ENCODE measurements at regions not wholly inside any gene's neighbourhood (a gene's known extent, or its start where the extent isn't known, plus 50 kb on each side); places are given as distances from the start of the nearest gene placed in this dataset.

- Histone ChIP-seq H3K27ac (ENCODE audit: insufficient read depth, low read length) (no peak overlapping the region), H2AFZ (ENCODE audit: low read length) (no peak overlapping the region), H3K9ac (ENCODE audit: insufficient read depth, low read length) (no peak overlapping the region), H3K27me3 (ENCODE audit: control insufficient read depth, insufficient read depth, low read length) (no peaks in the 10 kb centered on the region), H4K20me1 (ENCODE audit: control insufficient read depth, extremely low read depth, insufficient read depth, low read length) (no peaks in the 10 kb centered on the region), H3K79me2 (ENCODE audit: control insufficient read depth, insufficient read depth, low read length) (no peaks in the 10 kb centered on the region), H3K4me2 (ENCODE audit: extremely low read depth, insufficient read depth, low read length) (no peak overlapping the region), H3K36me3 (ENCODE audit: control insufficient read depth, insufficient read depth, low read length) (no peaks in the 10 kb centered on the region), H3K4me1 (ENCODE audit: control insufficient read depth, extremely low read depth, insufficient read depth, low read length) (no peaks in the 10 kb centered on the region), H3K4me3 (replicated peaks in 1 of 4; ENCODE audit: control extremely low read depth in 1 of 4, insufficient read depth in 1 of 4, low read depth in 3 of 4, low read length in 4 of 4) (no peak overlapping the region), H3K9me3 (ENCODE audit: control insufficient read depth, insufficient read depth, low read depth, low read length) (no peaks in the 10 kb centered on the region)
- TF ChIP-seq CTCF (conservative IDR thresholded peaks at IDR 0.05 in 1 of 2, IDR thresholded peaks at IDR 0.05 in 1 of 2; ENCODE audit: low read depth in 1 of 2, low read length in 2 of 2) = no peak
- TF ChIP-seq EZH2 (IDR thresholded peaks at IDR 0.05; ENCODE audit: low read length, missing control alignments) = no peak
- DNase-seq (ENCODE audit: low read depth in 2 of 2) = no peak
Measured at GRCh38 chr2:142323206-142323605, 192.4 kb upstream of the LRP1B start.

GRCh38 chr2:142321706-142322280 is 191.0 kb upstream of the LRP1B start:
- Histone ChIP-seq H3K27me3 (ENCODE audit: control insufficient read depth, insufficient read depth, low read length) (no peaks in the 10 kb centered on the region), H4K20me1 (ENCODE audit: control insufficient read depth, extremely low read depth, insufficient read depth, low read length) (no peaks in the 10 kb centered on the region), H3K4me3 (replicated peaks in 1 of 4; ENCODE audit: control extremely low read depth in 1 of 4, insufficient read depth in 1 of 4, low read depth in 3 of 4, low read length in 4 of 4) (no peak overlapping the region), H3K4me2 (ENCODE audit: extremely low read depth, insufficient read depth, low read length) (no peak overlapping the region), H3K9ac (ENCODE audit: insufficient read depth, low read length) (no peak overlapping the region), H3K36me3 (ENCODE audit: control insufficient read depth, insufficient read depth, low read length) (no peaks in the 10 kb centered on the region), H3K79me2 (ENCODE audit: control insufficient read depth, insufficient read depth, low read length) (no peaks in the 10 kb centered on the region), H3K9me3 (ENCODE audit: control insufficient read depth, insufficient read depth, low read depth, low read length) (no peaks in the 10 kb centered on the region), H3K27ac (ENCODE audit: insufficient read depth, low read length) (no peak overlapping the region), H2AFZ (ENCODE audit: low read length) (no peak overlapping the region), H3K4me1 (ENCODE audit: control insufficient read depth, extremely low read depth, insufficient read depth, low read length) (no peaks in the 10 kb centered on the region)
- DNase-seq (ENCODE audit: low read depth in 2 of 2) = peak in 1 of 2 donors; percentile 68
- TF ChIP-seq EZH2 (IDR thresholded peaks at IDR 0.05; ENCODE audit: low read length, missing control alignments) (no peak), CTCF (conservative IDR thresholded peaks at IDR 0.05 in 1 of 2, IDR thresholded peaks at IDR 0.05 in 1 of 2; ENCODE audit: low read depth in 1 of 2, low read length in 2 of 2) (no peak)

GRCh38 chr2:142320067-142320466 is 189.3 kb upstream of the LRP1B start:
- Histone ChIP-seq H3K4me2 (ENCODE audit: extremely low read depth, insufficient read depth, low read length) (no peak overlapping the region), H3K9me3 (ENCODE audit: control insufficient read depth, insufficient read depth, low read depth, low read length) (no peaks in the 10 kb centered on the region), H3K36me3 (ENCODE audit: control insufficient read depth, insufficient read depth, low read length) (no peaks in the 10 kb centered on the region), H3K79me2 (ENCODE audit: control insufficient read depth, insufficient read depth, low read length) (no peaks in the 10 kb centered on the region), H3K9ac (ENCODE audit: insufficient read depth, low read length) (no peak overlapping the region), H3K4me1 (ENCODE audit: control insufficient read depth, extremely low read depth, insufficient read depth, low read length) (no peaks in the 10 kb centered on the region), H3K4me3 (replicated peaks in 1 of 4; ENCODE audit: control extremely low read depth in 1 of 4, insufficient read depth in 1 of 4, low read depth in 3 of 4, low read length in 4 of 4) (no peak overlapping the region), H2AFZ (ENCODE audit: low read length) (no peak overlapping the region), H3K27me3 (ENCODE audit: control insufficient read depth, insufficient read depth, low read length) (no peaks in the 10 kb centered on the region), H3K27ac (ENCODE audit: insufficient read depth, low read length) (no peak overlapping the region), H4K20me1 (ENCODE audit: control insufficient read depth, extremely low read depth, insufficient read depth, low read length) (no peaks in the 10 kb centered on the region)
- DNase-seq (ENCODE audit: low read depth in 2 of 2) = no peak
- TF ChIP-seq EZH2 (IDR thresholded peaks at IDR 0.05; ENCODE audit: low read length, missing control alignments) = no peak
- no peak for TF ChIP-seq CTCF (conservative IDR thresholded peaks at IDR 0.05 in 1 of 2, IDR thresholded peaks at IDR 0.05 in 1 of 2; ENCODE audit: low read depth in 1 of 2, low read length in 2 of 2)
